ENCODE measurements at regions not wholly inside any gene's neighbourhood (a gene's known extent, or its start where the extent isn't known, plus 50 kb on each side); places are given as distances from the start of the nearest gene placed in this dataset.

- no peak overlapping the region for H3K4me3 ChIP-seq
- no peaks in the 10 kb centered on the region for H3K9me3 ChIP-seq
- H3K4me1 ChIP-seq = no peaks in the 10 kb centered on the region
- no peak for DNase-seq
- H3K36me3 ChIP-seq = no peaks in the 10 kb centered on the region
- TF ChIP-seq CTCF (IDR thresholded peaks at IDR 0.05) (no peak), POLR2A (IDR thresholded peaks at IDR 0.05) (no peak)
- no peak overlapping the region for H3K27ac ChIP-seq
- H3K27me3 ChIP-seq = no peaks in the 10 kb centered on the region
Measured at GRCh38 chr18:75779450-75779849, 351.9 kb upstream of the SMIM21 start.

GRCh38 chr18:75777630-75778029, 350.1 kb upstream of the SMIM21 start:
- Histone ChIP-seq H3K36me3 (no peaks in the 10 kb centered on the region), H3K4me1 (no peaks in the 10 kb centered on the region), H3K27me3 (no peaks in the 10 kb centered on the region), H3K4me3 (no peak overlapping the region), H3K27ac (no peak overlapping the region), H3K9me3 (no peaks in the 10 kb centered on the region)
- no peak for DNase-seq
- TF ChIP-seq POLR2A (IDR thresholded peaks at IDR 0.05) (no peak), CTCF (IDR thresholded peaks at IDR 0.05) (no peak)

- Histone ChIP-seq H3K4me1 (no peaks in the 10 kb centered on the region), H3K9me3 (no peaks in the 10 kb centered on the region), H3K27ac (no peak overlapping the region), H3K27me3 (no peaks in the 10 kb centered on the region), H3K4me3 (no peak overlapping the region), H3K36me3 (no peaks in the 10 kb centered on the region)
- no peak for DNase-seq
- no peak for TF ChIP-seq CTCF (IDR thresholded peaks at IDR 0.05)
- no peak for TF ChIP-seq POLR2A (IDR thresholded peaks at IDR 0.05)
Measured at GRCh38 chr18:75775121-75775520, 347.6 kb upstream of the SMIM21 start.

GRCh38 chr18:75773618-75774017, 346.1 kb upstream of the SMIM21 start:
- DNase-seq = no peak
- Histone ChIP-seq H3K27ac (no peak overlapping the region), H3K4me1 (no peaks in the 10 kb centered on the region), H3K4me3 (no peak overlapping the region), H3K36me3 (no peaks in the 10 kb centered on the region), H3K9me3 (no peaks in the 10 kb centered on the region), H3K27me3 (no peaks in the 10 kb centered on the region)
- no peak for TF ChIP-seq POLR2A (IDR thresholded peaks at IDR 0.05)

GRCh38 chr18:75762758-75763157, 335.3 kb upstream of the SMIM21 start:
- no peaks in the 10 kb centered on the region for H3K9me3 ChIP-seq
- TF ChIP-seq CTCF (IDR thresholded peaks at IDR 0.05) (no peak), POLR2A (IDR thresholded peaks at IDR 0.05) (no peak)
- H3K27ac ChIP-seq = no peak overlapping the region
- H3K4me1 ChIP-seq = no peaks in the 10 kb centered on the region
- no peak for DNase-seq
- H3K27me3 ChIP-seq = no peaks in the 10 kb centered on the region
- no peaks in the 10 kb centered on the region for H3K36me3 ChIP-seq
- no peak overlapping the region for H3K4me3 ChIP-seq

- Histone ChIP-seq H3K9me3 (no peaks in the 10 kb centered on the region), H3K4me3 (no peak overlapping the region), H3K27ac (no peak overlapping the region), H3K27me3 (no peaks in the 10 kb centered on the region), H3K36me3 (no peaks in the 10 kb centered on the region), H3K4me1 (no peaks in the 10 kb centered on the region)
- no peak for DNase-seq
- TF ChIP-seq CTCF (IDR thresholded peaks at IDR 0.05) (no peak), POLR2A (IDR thresholded peaks at IDR 0.05) (no peak)
Measured at GRCh38 chr18:75760208-75760607, 332.7 kb upstream of the SMIM21 start.
